Activated CD8-positive, alpha-beta T cell treated with anti-CD3 and anti-CD28 coated beads for 36 hours (primary cell): ENCODE measurements at regions not wholly inside any gene's neighbourhood (a gene's known extent, or its start where the extent isn't known, plus 50 kb on each side); places are given as distances from the start of the nearest gene placed in this dataset.

Experiments used
- ATAC-seq: fragments of 200-7000 bp; cut with Tn5 transposase; one replicate; pipeline ENCODE4 v1.10.0; 2021; ENCODE audit warnings: mild to moderate bottlenecking, moderate library complexity
- CTCF ChIA-PET: fragments of 350-600 bp; sonication (Branson Sonifier 250); formaldehyde crosslinking; loops from one replicate; lab custom pipeline; 2021; ENCODE audit warnings: antibody characterized with exemption; lab: Charles Lee
- POLR2A ChIA-PET: fragments of 350-600 bp; sonication (Branson Sonifier 250); formaldehyde crosslinking; loops from one replicate; lab custom pipeline; 2021; ENCODE audit warnings: antibody characterized with exemption; lab: Charles Lee
- DNase-seq: peaks from one replicate; pipeline ENCODE4 v3.0.0-alpha.2; 2020
- H3K27ac Mint-ChIP-seq: one replicate; pipeline ENCODE4 v1.8.0; 2021; ENCODE audit warnings: mild to moderate bottlenecking, mixed read lengths
- H3K27me3 Mint-ChIP-seq: one replicate; pipeline ENCODE4 v1.8.0; 2021; ENCODE audit warnings: mixed read lengths
- H3K36me3 Mint-ChIP-seq: one replicate; pipeline ENCODE4 v1.8.0; 2021; ENCODE audit warnings: low read depth, mixed read lengths
- H3K4me1 Mint-ChIP-seq: one replicate; pipeline ENCODE4 v1.8.0; 2021; ENCODE audit warnings: low read depth, mixed read lengths
- H3K4me3 Mint-ChIP-seq: one replicate; pipeline ENCODE4 v1.8.0; 2021; ENCODE audit warnings: mild to moderate bottlenecking, moderate library complexity, mixed read lengths
- H3K9me3 Mint-ChIP-seq: one replicate; pipeline ENCODE4 v1.8.0; 2021; ENCODE audit warnings: mixed read lengths
- CTCF ChIP-seq: fragments of 200-600 bp; IDR thresholded peaks from one replicate; pipeline ENCODE4 v1.8.0; 2022; ENCODE audit warnings: antibody characterized with exemption, mild to moderate bottlenecking
- intact Hi-C: fragments of 100-400 bp; cut with micrococcal nuclease; formaldehyde crosslinking; loops from one replicate; pipeline ENCODE4 v1.10.0; 2022

GRCh38 chr6:164854526-164854925, 454.9 kb downstream of the C6orf118 start:
- intact Hi-C loops, result no loop called here
- no peak for ATAC-seq
- Mint-ChIP-seq H3K27me3 (no peaks in the 10 kb centered on the region), H3K4me1 (no peaks in the 10 kb centered on the region), H3K4me3 (no peak overlapping the region), H3K9me3 (peaks cover 3% of the 10 kb centered on the region), H3K27ac (no peak overlapping the region), H3K36me3 (no peaks in the 10 kb centered on the region)
- TF ChIP-seq CTCF, result no peak
- ChIA-PET POLR2A (no interaction called here), CTCF (no interaction called here)
- no peak for DNase-seq

GRCh38 chr6:164845773-164846172, 463.6 kb downstream of the C6orf118 start:
- H3K36me3 Mint-ChIP-seq, result no peaks in the 10 kb centered on the region
- DNase-seq (no peak), ATAC-seq (no peak)
- H3K9me3 Mint-ChIP-seq, result peaks cover 7% of the 10 kb centered on the region
- POLR2A ChIA-PET, result no interaction called here
- no peaks in the 10 kb centered on the region for H3K4me1 Mint-ChIP-seq
- no peak overlapping the region for H3K4me3 Mint-ChIP-seq
- CTCF ChIA-PET, result no interaction called here
- H3K27ac Mint-ChIP-seq, result no peak overlapping the region
- TF ChIP-seq CTCF, result no peak
- intact Hi-C loops, result no loop called here
- no peaks in the 10 kb centered on the region for H3K27me3 Mint-ChIP-seq

- Mint-ChIP-seq H3K4me3 (no peak overlapping the region), H3K36me3 (no peaks in the 10 kb centered on the region), H3K27ac (no peak overlapping the region), H3K9me3 (peaks cover 7% of the 10 kb centered on the region), H3K4me1 (no peaks in the 10 kb centered on the region), H3K27me3 (no peaks in the 10 kb centered on the region)
- no peak for DNase-seq
- no peak for ATAC-seq
- ChIA-PET POLR2A (no interaction called here), CTCF (no interaction called here)
- intact Hi-C loops, result no loop called here
- no peak for TF ChIP-seq CTCF
Observed at GRCh38 chr6:164842085-164842484, 467.3 kb downstream of the C6orf118 start.

- Mint-ChIP-seq H3K36me3 (no peaks in the 10 kb centered on the region), H3K9me3 (peaks cover 10% of the 10 kb centered on the region), H3K4me3 (no peak overlapping the region), H3K4me1 (no peaks in the 10 kb centered on the region), H3K27ac (no peak overlapping the region), H3K27me3 (no peaks in the 10 kb centered on the region)
- no peak for ATAC-seq
- ChIA-PET CTCF (no interaction called here), POLR2A (no interaction called here)
- no peak for DNase-seq
- TF ChIP-seq CTCF, result no peak
- intact Hi-C loops, result no loop called here
Observed at GRCh38 chr6:164838068-164838615, 471.3 kb downstream of the C6orf118 start.

GRCh38 chr6:164836486-164836885, 472.9 kb downstream of the C6orf118 start:
- no peak for DNase-seq
- Mint-ChIP-seq H3K9me3 (peaks cover 13% of the 10 kb centered on the region), H3K4me1 (no peaks in the 10 kb centered on the region), H3K36me3 (no peaks in the 10 kb centered on the region), H3K27me3 (no peaks in the 10 kb centered on the region), H3K4me3 (no peak overlapping the region), H3K27ac (no peak overlapping the region)
- ChIA-PET CTCF (no interaction called here), POLR2A (no interaction called here)
- intact Hi-C loops, result no loop called here
- ATAC-seq, result no peak
- TF ChIP-seq CTCF, result no peak
